Osteoblast (primary cell): ENCODE measurements at regions not wholly inside any gene's neighbourhood (a gene's known extent, or its start where the extent isn't known, plus 50 kb on each side); places are given as distances from the start of the nearest gene placed in this dataset.
A peak's percentile ranks its signal among the peaks of the same experiment; 100 is the strongest.

Experiments
- DNase-seq: peaks from one replicate; pipeline ENCODE4 v3.0.0; 2011; ENCODE audit warnings: low spot score, mixed read lengths; ENCODE audit not compliant: insufficient read length; ENCODE audit errors: missing footprints
- H2AFZ ChIP-seq: 2 replicates; pipeline ENCODE4 v1.6.0; 2011; ENCODE audit warnings: mild to moderate bottlenecking, low read length
- H3K27ac ChIP-seq: 2 replicates; pipeline ENCODE4 v1.5.1; 2011; ENCODE audit warnings: mild to moderate bottlenecking, low read depth, low read length, moderate library complexity
- H3K27me3 ChIP-seq: 2 replicates; pipeline ENCODE4 v1.6.0; 2012; ENCODE audit warnings: mild to moderate bottlenecking, control low read depth, inconsistent platforms, low read length, moderate library complexity; ENCODE audit not compliant: insufficient read depth
- H3K36me3 ChIP-seq: 2 replicates; pipeline ENCODE4 v1.5.1; 2011; ENCODE audit warnings: mild to moderate bottlenecking, low read length, control low read depth, moderate library complexity; ENCODE audit not compliant: insufficient read depth
- H3K4me1 ChIP-seq: 2 replicates; pipeline ENCODE4 v1.5.1; 2011; ENCODE audit warnings: mild to moderate bottlenecking, low read length, control low read depth, moderate library complexity; ENCODE audit not compliant: insufficient read depth
- H3K4me2 ChIP-seq: 2 replicates; pipeline ENCODE4 v1.6.0; 2011; ENCODE audit warnings: mild to moderate bottlenecking, low read length; ENCODE audit not compliant: insufficient read depth
- H3K4me3 ChIP-seq: fragments of 200-600 bp; sonication (generic); 3 replicates; pipeline ENCODE4 v1.5.1; 2012; ENCODE audit warnings: mild to moderate bottlenecking, low read length, inconsistent platforms; ENCODE audit not compliant: insufficient read depth
- H3K79me2 ChIP-seq: 2 replicates; pipeline ENCODE4 v1.6.0; 2012; ENCODE audit warnings: mild to moderate bottlenecking, low read length, control low read depth, inconsistent platforms; ENCODE audit not compliant: insufficient read depth
- H3K9me3 ChIP-seq: 2 replicates; pipeline ENCODE4 v1.5.1; 2011; ENCODE audit warnings: low read depth, low read length, control low read depth
- H4K20me1 ChIP-seq: 2 replicates; pipeline ENCODE4 v1.6.0; 2012; ENCODE audit warnings: mild to moderate bottlenecking, low read length, control low read depth; ENCODE audit not compliant: insufficient read depth
- TF ChIP-seq, protein P1 (sequence below): IDR thresholded peaks from 2 replicates; pipeline ENCODE4 v1.5.1; 2011; ENCODE audit warnings: mild to moderate bottlenecking, low read depth, low read length, moderate library complexity; ENCODE audit errors: extremely low read depth

DNA sequence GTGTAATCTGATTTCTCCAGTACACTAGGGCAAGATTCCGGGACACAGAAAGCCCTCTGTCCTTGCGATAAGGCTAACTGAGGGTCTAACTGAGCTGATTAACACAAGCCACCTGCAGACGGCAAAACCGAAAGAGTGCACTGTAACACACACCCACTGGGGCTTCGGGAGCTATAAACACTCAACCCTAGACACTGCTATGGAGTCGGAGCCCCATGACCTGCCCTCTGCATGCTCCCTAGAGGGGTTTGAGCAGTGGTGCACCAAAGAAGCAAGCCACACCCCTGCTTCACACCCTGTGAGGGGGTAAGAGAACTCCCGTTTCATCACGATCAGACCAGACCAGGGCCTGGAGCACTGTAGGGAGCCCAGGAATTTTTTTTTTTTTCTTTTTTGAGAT, 72.4 kb downstream of the DMRTA2 start:
- peaks cover 6% of the 10 kb centered on the region for H3K27me3 ChIP-seq

DNA sequence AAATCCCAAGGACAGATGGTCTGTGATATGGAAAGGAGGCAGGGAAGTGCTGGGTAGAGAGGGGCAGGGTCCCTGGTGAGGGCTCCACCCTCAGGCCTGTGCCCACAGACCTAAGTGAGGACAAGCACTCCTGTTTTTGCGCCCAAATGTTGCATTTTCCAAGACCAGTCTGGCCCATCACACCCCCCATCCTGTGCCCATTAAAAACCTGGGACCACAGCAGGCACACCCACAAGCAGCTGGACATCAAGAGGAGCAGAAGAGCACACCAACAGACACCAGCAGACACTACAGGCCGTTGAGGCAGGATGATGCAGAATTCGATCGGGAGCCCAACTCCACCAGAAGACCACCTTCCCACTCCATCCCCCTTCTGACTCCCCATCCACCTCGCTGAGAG, 72.8 kb downstream of the DMRTA2 start:
- Histone ChIP-seq H3K4me2 (no peak overlapping the region), H3K4me3 (no peak overlapping the region), H3K27ac (no peak overlapping the region), H3K4me1 (no peaks in the 10 kb centered on the region), H2AFZ (no peak overlapping the region), H3K36me3 (no peaks in the 10 kb centered on the region), H3K79me2 (no peaks in the 10 kb centered on the region), H3K27me3 (peaks cover 6% of the 10 kb centered on the region), H3K9me3 (no peaks in the 10 kb centered on the region), H4K20me1 (no peaks in the 10 kb centered on the region)
- TF ChIP-seq, protein P1, sequence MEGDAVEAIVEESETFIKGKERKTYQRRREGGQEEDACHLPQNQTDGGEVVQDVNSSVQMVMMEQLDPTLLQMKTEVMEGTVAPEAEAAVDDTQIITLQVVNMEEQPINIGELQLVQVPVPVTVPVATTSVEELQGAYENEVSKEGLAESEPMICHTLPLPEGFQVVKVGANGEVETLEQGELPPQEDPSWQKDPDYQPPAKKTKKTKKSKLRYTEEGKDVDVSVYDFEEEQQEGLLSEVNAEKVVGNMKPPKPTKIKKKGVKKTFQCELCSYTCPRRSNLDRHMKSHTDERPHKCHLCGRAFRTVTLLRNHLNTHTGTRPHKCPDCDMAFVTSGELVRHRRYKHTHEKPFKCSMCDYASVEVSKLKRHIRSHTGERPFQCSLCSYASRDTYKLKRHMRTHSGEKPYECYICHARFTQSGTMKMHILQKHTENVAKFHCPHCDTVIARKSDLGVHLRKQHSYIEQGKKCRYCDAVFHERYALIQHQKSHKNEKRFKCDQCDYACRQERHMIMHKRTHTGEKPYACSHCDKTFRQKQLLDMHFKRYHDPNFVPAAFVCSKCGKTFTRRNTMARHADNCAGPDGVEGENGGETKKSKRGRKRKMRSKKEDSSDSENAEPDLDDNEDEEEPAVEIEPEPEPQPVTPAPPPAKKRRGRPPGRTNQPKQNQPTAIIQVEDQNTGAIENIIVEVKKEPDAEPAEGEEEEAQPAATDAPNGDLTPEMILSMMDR, result no peak
- no peak for DNase-seq

More for the DNA sequence above, 72.4 kb downstream of the DMRTA2 start:
- H3K4me3 ChIP-seq, result no peak overlapping the region
- no peaks in the 10 kb centered on the region for H3K9me3 ChIP-seq
- no peaks in the 10 kb centered on the region for H4K20me1 ChIP-seq
- no peaks in the 10 kb centered on the region for H3K36me3 ChIP-seq
- TF ChIP-seq, protein P1, result no peak
- H3K4me1 ChIP-seq, result no peaks in the 10 kb centered on the region
- no peak overlapping the region for H3K4me2 ChIP-seq
- no peak for DNase-seq
- no peak overlapping the region for H3K27ac ChIP-seq
- no peaks in the 10 kb centered on the region for H3K79me2 ChIP-seq
- no peak overlapping the region for H2AFZ ChIP-seq

DNA sequence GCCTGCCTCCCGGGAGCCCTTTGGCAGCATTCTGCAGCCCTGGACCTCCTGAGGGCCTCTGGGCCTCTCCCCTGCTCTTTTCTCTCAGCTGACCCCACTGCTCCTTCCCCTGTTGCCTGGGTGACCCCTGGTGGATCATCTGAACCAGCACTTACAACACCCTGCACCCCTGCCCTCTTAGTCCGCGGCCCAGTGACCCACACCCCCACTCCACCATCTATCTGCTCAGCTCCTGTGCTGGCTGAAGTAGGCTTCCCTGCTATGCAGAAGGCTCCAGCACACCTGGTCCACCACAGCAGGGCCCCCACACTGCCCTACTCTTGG, 74.0 kb downstream of the DMRTA2 start:
- Histone ChIP-seq H3K9me3 (no peaks in the 10 kb centered on the region), H3K79me2 (no peaks in the 10 kb centered on the region), H3K27ac (no peak overlapping the region), H3K4me3 (no peak overlapping the region), H3K27me3 (peaks cover 6% of the 10 kb centered on the region), H4K20me1 (no peaks in the 10 kb centered on the region), H2AFZ (no peak overlapping the region), H3K4me1 (no peaks in the 10 kb centered on the region), H3K36me3 (no peaks in the 10 kb centered on the region), H3K4me2 (no peak overlapping the region)
- TF ChIP-seq, protein P1, result no peak
- no peak for DNase-seq

DNA sequence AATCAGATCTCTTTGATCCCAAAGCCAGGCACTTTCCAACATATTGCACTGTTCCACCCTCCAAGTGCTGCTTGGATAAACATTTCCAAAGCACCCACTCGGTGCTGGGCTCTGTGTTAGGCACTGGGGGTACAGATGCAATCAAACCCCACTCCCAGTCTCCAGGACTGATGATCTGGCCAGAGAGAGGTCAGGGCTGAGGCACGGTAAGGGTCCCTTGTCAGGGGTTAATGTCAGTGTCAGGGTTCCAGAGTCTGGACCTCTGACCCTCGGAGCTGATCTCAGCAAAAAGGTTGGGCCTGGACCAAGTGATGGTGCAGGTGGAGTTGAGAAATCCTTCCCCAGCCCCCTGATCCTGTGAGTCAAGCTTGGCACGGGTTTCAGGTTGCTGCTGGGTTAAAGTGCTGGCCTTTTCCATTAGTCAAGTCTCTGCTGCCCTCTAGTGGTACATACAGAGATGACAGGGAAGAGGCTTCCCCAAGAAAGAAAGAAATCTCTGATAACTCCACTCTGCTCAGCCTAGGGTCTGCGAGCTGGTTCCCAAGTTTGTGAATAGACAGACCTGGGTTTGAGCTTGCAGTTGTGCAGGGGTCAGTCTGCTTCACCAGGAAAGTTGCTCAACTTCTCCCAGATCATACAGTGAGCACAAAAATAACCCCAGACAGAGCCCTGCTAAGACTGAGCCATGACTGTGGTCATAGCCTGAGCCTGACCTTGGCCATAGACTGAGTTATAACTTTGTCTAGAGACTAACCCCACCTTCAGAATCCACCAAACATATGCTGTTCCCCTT, 74.6 kb downstream of the DMRTA2 start:
- TF ChIP-seq, protein P1, result peak; percentile 92
- DNase-seq, result peak; percentile 93
- H3K4me3 ChIP-seq, result no peak overlapping the region
- H4K20me1 ChIP-seq, result no peaks in the 10 kb centered on the region
- H3K79me2 ChIP-seq, result no peaks in the 10 kb centered on the region
- H3K9me3 ChIP-seq, result no peaks in the 10 kb centered on the region
- no peak overlapping the region for H3K27ac ChIP-seq
- H3K4me2 ChIP-seq, result no peak overlapping the region
- H3K4me1 ChIP-seq, result no peaks in the 10 kb centered on the region
- H2AFZ ChIP-seq, result no peak overlapping the region
- peaks cover 6% of the 10 kb centered on the region for H3K27me3 ChIP-seq
- H3K36me3 ChIP-seq, result no peaks in the 10 kb centered on the region
